ENCODE measurements at regions not wholly inside any gene's neighbourhood (a gene's known extent, or its start where the extent isn't known, plus 50 kb on each side); places are given as distances from the start of the nearest gene placed in this dataset.

GRCh38 chr15:29590701-29591100 lies 231.6 kb downstream of the TJP1 start:
- no peak overlapping the region for H3K27ac Mint-ChIP-seq
- H3K4me3 Mint-ChIP-seq = no peak overlapping the region

DNA sequence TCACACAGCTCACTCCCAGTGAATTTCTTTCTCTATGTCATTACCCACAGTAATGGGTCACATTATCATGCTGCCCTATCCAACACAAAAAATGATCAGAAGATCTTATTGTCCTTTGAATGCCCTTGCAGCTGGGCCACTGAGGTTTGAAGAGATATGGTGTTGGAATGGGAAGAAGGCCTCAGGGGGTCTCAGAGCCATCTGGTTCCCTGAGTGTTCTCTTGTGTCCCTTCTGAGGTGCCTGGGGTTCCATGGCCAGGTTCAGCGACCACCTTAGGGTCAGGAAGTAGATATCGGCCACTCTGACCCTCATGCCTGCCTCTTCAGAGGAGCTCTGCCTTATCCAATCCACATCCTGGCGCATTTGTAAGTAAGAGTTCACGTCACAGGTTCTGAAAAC lies 232.3 kb downstream of the TJP1 start:
- no peak for TF ChIP-seq CTCF (IDR thresholded peaks at IDR 0.05)
- no peak for TF ChIP-seq EZH2phosphoT487 (IDR thresholded peaks at IDR 0.05)
- no peak for TF ChIP-seq EZH2 (IDR thresholded peaks at IDR 0.05)
- no peaks in the 10 kb centered on the region for H3K36me3 ChIP-seq
- H3K27me3 Mint-ChIP-seq (ENCODE audit: insufficient read depth, low read depth) = peaks cover 3% of the 10 kb centered on the region
- no peaks in the 10 kb centered on the region for H4K20me1 ChIP-seq (ENCODE audit: low read depth)
- no peak overlapping the region for H3K4me3 Mint-ChIP-seq
- H3F3A ChIP-seq (ENCODE audit: low read depth) = no peaks in the 10 kb centered on the region
- H2AFZ ChIP-seq (replicated peaks) = no peak overlapping the region
- no peaks in the 10 kb centered on the region for H3K36me3 Mint-ChIP-seq
- no peaks in the 10 kb centered on the region for H3K4me1 ChIP-seq
- H3K9ac ChIP-seq = no peak overlapping the region
- H3K4me2 ChIP-seq = no peak overlapping the region
- H3K27ac Mint-ChIP-seq = no peak overlapping the region
- DNase-seq (ENCODE audit: low spot score) = no peak
- H3K4me3 ChIP-seq = no peak overlapping the region
- no peaks in the 10 kb centered on the region for H3K9me3 ChIP-seq (ENCODE audit: low read depth)
- H3K27ac ChIP-seq = no peak overlapping the region
- no peaks in the 10 kb centered on the region for H3K27me3 ChIP-seq
- no peaks in the 10 kb centered on the region for H3K79me2 ChIP-seq (ENCODE audit: low read depth)
- no peaks in the 10 kb centered on the region for H3K9me3 Mint-ChIP-seq
- peaks cover 19% of the 10 kb centered on the region for H3K4me1 Mint-ChIP-seq

More at GRCh38 chr15:29590701-29591100, 231.6 kb downstream of the TJP1 start:
- Mint-ChIP-seq H3K27me3 (ENCODE audit: insufficient read depth, low read depth) (peaks cover 3% of the 10 kb centered on the region), H3K9me3 (no peaks in the 10 kb centered on the region), H3K4me1 (peaks cover 19% of the 10 kb centered on the region), H3K36me3 (no peaks in the 10 kb centered on the region)
- H2AFZ ChIP-seq (replicated peaks) = no peak overlapping the region
- no peaks in the 10 kb centered on the region for H3K79me2 ChIP-seq (ENCODE audit: low read depth)
- H3K4me3 ChIP-seq = no peak overlapping the region
- no peak overlapping the region for H3K4me2 ChIP-seq
- TF ChIP-seq EZH2phosphoT487 (IDR thresholded peaks at IDR 0.05) = no peak
- TF ChIP-seq EZH2 (IDR thresholded peaks at IDR 0.05) = no peak
- TF ChIP-seq CTCF (IDR thresholded peaks at IDR 0.05) = no peak
- H3K27me3 ChIP-seq = no peaks in the 10 kb centered on the region
- no peaks in the 10 kb centered on the region for H3K36me3 ChIP-seq
- H3K9ac ChIP-seq = no peak overlapping the region
- DNase-seq (ENCODE audit: low spot score) = no peak
- no peaks in the 10 kb centered on the region for H4K20me1 ChIP-seq (ENCODE audit: low read depth)
- no peaks in the 10 kb centered on the region for H3K9me3 ChIP-seq (ENCODE audit: low read depth)
- H3K27ac ChIP-seq = no peak overlapping the region
- no peaks in the 10 kb centered on the region for H3F3A ChIP-seq (ENCODE audit: low read depth)
- no peaks in the 10 kb centered on the region for H3K4me1 ChIP-seq

GRCh38 chr15:29589416-29589815 lies 232.9 kb downstream of the TJP1 start:
- no peak for TF ChIP-seq EZH2phosphoT487 (IDR thresholded peaks at IDR 0.05)
- TF ChIP-seq CTCF (IDR thresholded peaks at IDR 0.05) = no peak
- Histone ChIP-seq H3K4me2 (no peak overlapping the region), H3K79me2 (ENCODE audit: low read depth) (no peaks in the 10 kb centered on the region), H3K27me3 (no peaks in the 10 kb centered on the region), H3K27ac (no peak overlapping the region), H3K4me3 (no peak overlapping the region), H4K20me1 (ENCODE audit: low read depth) (no peaks in the 10 kb centered on the region), H3K9me3 (ENCODE audit: low read depth) (no peaks in the 10 kb centered on the region), H3K36me3 (no peaks in the 10 kb centered on the region), H3F3A (ENCODE audit: low read depth) (no peaks in the 10 kb centered on the region), H3K4me1 (no peaks in the 10 kb centered on the region), H3K9ac (no peak overlapping the region), H2AFZ (replicated peaks) (no peak overlapping the region)
- Mint-ChIP-seq H3K27me3 (ENCODE audit: insufficient read depth, low read depth) (peaks cover 5% of the 10 kb centered on the region), H3K27ac (no peak overlapping the region), H3K36me3 (no peaks in the 10 kb centered on the region), H3K9me3 (no peaks in the 10 kb centered on the region), H3K4me1 (peaks cover 19% of the 10 kb centered on the region), H3K4me3 (no peak overlapping the region)
- DNase-seq (ENCODE audit: low spot score) = peak; percentile 28
